IPS DF 6.9 (cell line): ENCODE measurements at regions not wholly inside any gene's neighbourhood (a gene's known extent, or its start where the extent isn't known, plus 50 kb on each side); places are given as distances from the start of the nearest gene placed in this dataset.
"Not testable (repeated sequence)": the region's sequence is repeated elsewhere in the genome, so short reads cannot be mapped to it uniquely, and the experiment has no call there.

Experiments used
- DNase-seq: peaks from one replicate; pipeline ENCODE4 v3.0.0-alpha.2; 2013; ENCODE audit warnings: low read depth, low spot score
- H3K27ac ChIP-seq: one replicate; pipeline ENCODE4 v1.5.1; 2013; ENCODE audit warnings: low read length, control low read depth
- H3K27me3 ChIP-seq: 2 replicates; pipeline ENCODE4 v1.6.1; 2013; ENCODE audit warnings: mild to moderate bottlenecking, low read length; ENCODE audit not compliant: control insufficient read depth, insufficient read depth
- H3K36me3 ChIP-seq: 2 replicates; pipeline ENCODE4 v1.6.1; 2013; ENCODE audit warnings: low read length; ENCODE audit not compliant: control insufficient read depth, insufficient read depth
- H3K4me1 ChIP-seq: 2 replicates; pipeline ENCODE4 v1.6.1; 2013; ENCODE audit warnings: low read length; ENCODE audit not compliant: control insufficient read depth, insufficient read depth
- H3K4me3 ChIP-seq: 2 replicates; pipeline ENCODE4 v1.5.1; 2013; ENCODE audit warnings: mild to moderate bottlenecking, low read length
- H3K9me3 ChIP-seq: 2 replicates; pipeline ENCODE4 v1.6.1; 2013; ENCODE audit warnings: low read length, inconsistent platforms; ENCODE audit not compliant: control insufficient read depth, insufficient read depth
- WGBS: extraction: QIAGEN DNeasy Blood & Tissue Kit; methylation state at CpG from one replicate; pipeline ENCODE4 v1.1.7; 2013; ENCODE audit warnings: mixed read lengths, missing lambda C conversion rate; ENCODE audit not compliant: insufficient read length, insufficient coverage; 5-methylcytosine and 5-hydroxymethylcytosine counted together

GRCh38 chr2:173571887-173572680 is 217.4 kb downstream of the CDCA7 start:
- Histone ChIP-seq H3K36me3 (no peaks in the 10 kb centered on the region), H3K9me3 (no peaks in the 10 kb centered on the region), H3K4me3 (no peak overlapping the region), H3K4me1 (no peaks in the 10 kb centered on the region), H3K27me3 (no peaks in the 10 kb centered on the region), H3K27ac (no peak overlapping the region)
- no peak for DNase-seq
- 100% methylated on average over 2 of the region's 5 CpGs for WGBS

- no peak for DNase-seq
- Histone ChIP-seq H3K27ac (no peak overlapping the region), H3K9me3 (no peaks in the 10 kb centered on the region), H3K4me1 (no peaks in the 10 kb centered on the region), H3K27me3 (no peaks in the 10 kb centered on the region), H3K36me3 (no peaks in the 10 kb centered on the region), H3K4me3 (no peak overlapping the region)
- WGBS: no CpG with 5 or more reads among the region's 1 CpG
These were observed 218.2 kb downstream of the CDCA7 start for GRCh38 chr2:173572848-173573247.

GRCh38 chr2:173573782-173574181 is 219.1 kb downstream of the CDCA7 start:
- WGBS: no CpG with 5 or more reads among the region's 3 CpGs
- DNase-seq: not testable (repeated sequence)

GRCh38 chr2:173574324-173575112 is 219.8 kb downstream of the CDCA7 start:
- H3K9me3 ChIP-seq: no peaks in the 10 kb centered on the region
- H3K4me1 ChIP-seq: no peaks in the 10 kb centered on the region
- H3K4me3 ChIP-seq: no peak overlapping the region
- DNase-seq: no peak
- no peak overlapping the region for H3K27ac ChIP-seq
- H3K27me3 ChIP-seq: no peaks in the 10 kb centered on the region
- no CpG with 5 or more reads among the region's 4 CpGs for WGBS
- no peaks in the 10 kb centered on the region for H3K36me3 ChIP-seq

More at GRCh38 chr2:173573782-173574181, 219.1 kb downstream of the CDCA7 start:
- not testable (repeated sequence) for H3K9me3 ChIP-seq, H3K4me3 ChIP-seq, H3K36me3 ChIP-seq, H3K27ac ChIP-seq, H3K4me1 ChIP-seq, H3K27me3 ChIP-seq

- DNase-seq: no peak
- Histone ChIP-seq H3K4me3 (no peak overlapping the region), H3K4me1 (no peaks in the 10 kb centered on the region), H3K36me3 (no peaks in the 10 kb centered on the region), H3K27ac (no peak overlapping the region), H3K9me3 (no peaks in the 10 kb centered on the region), H3K27me3 (no peaks in the 10 kb centered on the region)
- no CpG with 5 or more reads among the region's 8 CpGs for WGBS
These were observed 223.9 kb downstream of the CDCA7 start for GRCh38 chr2:173578404-173579107.

GRCh38 chr2:173580351-173580750 is 225.7 kb downstream of the CDCA7 start:
- no peak overlapping the region for H3K4me3 ChIP-seq
- WGBS: no CpG with 5 or more reads among the region's 1 CpG
- no peaks in the 10 kb centered on the region for H3K36me3 ChIP-seq
- H3K9me3 ChIP-seq: no peaks in the 10 kb centered on the region
- DNase-seq: no peak
- H3K27ac ChIP-seq: no peak overlapping the region
- H3K27me3 ChIP-seq: no peaks in the 10 kb centered on the region
- no peaks in the 10 kb centered on the region for H3K4me1 ChIP-seq

- no peak overlapping the region for H3K27ac ChIP-seq
- no peaks in the 10 kb centered on the region for H3K36me3 ChIP-seq
- no peaks in the 10 kb centered on the region for H3K9me3 ChIP-seq
- no peaks in the 10 kb centered on the region for H3K27me3 ChIP-seq
- DNase-seq: no peak
- no peaks in the 10 kb centered on the region for H3K4me1 ChIP-seq
- H3K4me3 ChIP-seq: no peak overlapping the region
These were observed 226.3 kb downstream of the CDCA7 start for GRCh38 chr2:173580956-173581355.

GRCh38 chr2:173583196-173583595 is 228.5 kb downstream of the CDCA7 start:
- H3K4me1 ChIP-seq: no peaks in the 10 kb centered on the region
- no peaks in the 10 kb centered on the region for H3K9me3 ChIP-seq
- H3K4me3 ChIP-seq: no peak overlapping the region
- WGBS: no CpG with 5 or more reads among the region's 6 CpGs
- H3K36me3 ChIP-seq: no peaks in the 10 kb centered on the region
- no peaks in the 10 kb centered on the region for H3K27me3 ChIP-seq
- DNase-seq: no peak
- H3K27ac ChIP-seq: no peak overlapping the region

GRCh38 chr2:173584000-173584399 is 229.3 kb downstream of the CDCA7 start:
- WGBS: no CpG with 5 or more reads among the region's 1 CpG
- no peak for DNase-seq
- Histone ChIP-seq H3K27ac (no peak overlapping the region), H3K36me3 (no peaks in the 10 kb centered on the region), H3K4me1 (no peaks in the 10 kb centered on the region), H3K27me3 (no peaks in the 10 kb centered on the region), H3K9me3 (no peaks in the 10 kb centered on the region), H3K4me3 (no peak overlapping the region)

GRCh38 chr2:173584676-173585458 is 230.2 kb downstream of the CDCA7 start:
- no peaks in the 10 kb centered on the region for H3K9me3 ChIP-seq
- no peak for DNase-seq
- no peaks in the 10 kb centered on the region for H3K36me3 ChIP-seq
- H3K4me1 ChIP-seq: no peaks in the 10 kb centered on the region
- H3K27ac ChIP-seq: no peak overlapping the region
- H3K4me3 ChIP-seq: no peak overlapping the region
- H3K27me3 ChIP-seq: no peaks in the 10 kb centered on the region
- WGBS: no CpG with 5 or more reads among the region's 4 CpGs
